ENCODE measurements at regions not wholly inside any gene's neighbourhood (a gene's known extent, or its start where the extent isn't known, plus 50 kb on each side); places are given as distances from the start of the nearest gene placed in this dataset.
A peak's percentile ranks its signal among the peaks of the same experiment; 100 is the strongest.
"Not testable (repeated sequence)": the region's sequence is repeated elsewhere in the genome, so short reads cannot be mapped to it uniquely, and the experiment has no call there.

GRCh38 chr4:64727391-64727790 is 318.1 kb upstream of the TECRL start:
- not testable (repeated sequence) for DNase-seq (ENCODE audit: low spot score)

GRCh38 chr4:64724689-64725088 is 315.4 kb upstream of the TECRL start:
- no peak for DNase-seq (ENCODE audit: low spot score)

- no peak for DNase-seq (ENCODE audit: low spot score)
Measured at GRCh38 chr4:64721106-64721505, 311.9 kb upstream of the TECRL start.

GRCh38 chr4:64718091-64718490 is 308.8 kb upstream of the TECRL start:
- DNase-seq (ENCODE audit: low spot score): no peak

- no peak for DNase-seq (ENCODE audit: low spot score)
Measured at GRCh38 chr4:64715741-64716140, 306.5 kb upstream of the TECRL start.

GRCh38 chr4:64713256-64713840 is 304.1 kb upstream of the TECRL start:
- DNase-seq (ENCODE audit: low spot score): peak; percentile 13

- no peak for DNase-seq (ENCODE audit: low spot score)
Measured at GRCh38 chr4:64712590-64712989, 303.3 kb upstream of the TECRL start.

GRCh38 chr4:64705989-64706388 is 296.7 kb upstream of the TECRL start:
- no peak for DNase-seq (ENCODE audit: low spot score)

- no peak for DNase-seq (ENCODE audit: low spot score)
Measured at GRCh38 chr4:64698171-64698570, 288.9 kb upstream of the TECRL start.

GRCh38 chr4:64682946-64683345 is 273.7 kb upstream of the TECRL start:
- DNase-seq (ENCODE audit: low spot score): no peak

GRCh38 chr4:64682481-64682880 is 273.2 kb upstream of the TECRL start:
- no peak for DNase-seq (ENCODE audit: low spot score)

GRCh38 chr4:64673121-64673520 is 263.9 kb upstream of the TECRL start:
- not testable (repeated sequence) for DNase-seq (ENCODE audit: low spot score)

GRCh38 chr4:64670647-64671046 is 261.4 kb upstream of the TECRL start:
- no peak for DNase-seq (ENCODE audit: low spot score)

- no peak for DNase-seq (ENCODE audit: low spot score)
Measured at GRCh38 chr4:64643841-64644240, 234.6 kb upstream of the TECRL start.

GRCh38 chr4:64642936-64643335 is 233.7 kb upstream of the TECRL start:
- DNase-seq (ENCODE audit: low spot score): no peak

- not testable (repeated sequence) for DNase-seq (ENCODE audit: low spot score)
Measured at GRCh38 chr4:64640402-64640801, 231.2 kb upstream of the TECRL start.

GRCh38 chr4:64625438-64625837 is 216.2 kb upstream of the TECRL start:
- DNase-seq (ENCODE audit: low spot score): no peak

- DNase-seq (ENCODE audit: low spot score): no peak
Measured at GRCh38 chr4:64617800-64618199, 208.6 kb upstream of the TECRL start.

- DNase-seq (ENCODE audit: low spot score): no peak
Measured at GRCh38 chr4:64614276-64614675, 205.0 kb upstream of the TECRL start.

- no peak for DNase-seq (ENCODE audit: low spot score)
Measured at GRCh38 chr4:64613046-64613445, 203.8 kb upstream of the TECRL start.

- DNase-seq (ENCODE audit: low spot score): no peak
Measured at GRCh38 chr4:64598066-64598465, 188.8 kb upstream of the TECRL start.

- no peak for DNase-seq (ENCODE audit: low spot score)
Measured at GRCh38 chr4:64594723-64595122, 185.5 kb upstream of the TECRL start.

- DNase-seq (ENCODE audit: low spot score): no peak
Measured at GRCh38 chr4:64588507-64588906, 179.3 kb upstream of the TECRL start.

GRCh38 chr4:64584981-64585557 is 175.8 kb upstream of the TECRL start:
- DNase-seq (ENCODE audit: low spot score): peak; percentile 14
